ENCODE measurements at regions not wholly inside any gene's neighbourhood (a gene's known extent, or its start where the extent isn't known, plus 50 kb on each side); places are given as distances from the start of the nearest gene placed in this dataset.

DNA sequence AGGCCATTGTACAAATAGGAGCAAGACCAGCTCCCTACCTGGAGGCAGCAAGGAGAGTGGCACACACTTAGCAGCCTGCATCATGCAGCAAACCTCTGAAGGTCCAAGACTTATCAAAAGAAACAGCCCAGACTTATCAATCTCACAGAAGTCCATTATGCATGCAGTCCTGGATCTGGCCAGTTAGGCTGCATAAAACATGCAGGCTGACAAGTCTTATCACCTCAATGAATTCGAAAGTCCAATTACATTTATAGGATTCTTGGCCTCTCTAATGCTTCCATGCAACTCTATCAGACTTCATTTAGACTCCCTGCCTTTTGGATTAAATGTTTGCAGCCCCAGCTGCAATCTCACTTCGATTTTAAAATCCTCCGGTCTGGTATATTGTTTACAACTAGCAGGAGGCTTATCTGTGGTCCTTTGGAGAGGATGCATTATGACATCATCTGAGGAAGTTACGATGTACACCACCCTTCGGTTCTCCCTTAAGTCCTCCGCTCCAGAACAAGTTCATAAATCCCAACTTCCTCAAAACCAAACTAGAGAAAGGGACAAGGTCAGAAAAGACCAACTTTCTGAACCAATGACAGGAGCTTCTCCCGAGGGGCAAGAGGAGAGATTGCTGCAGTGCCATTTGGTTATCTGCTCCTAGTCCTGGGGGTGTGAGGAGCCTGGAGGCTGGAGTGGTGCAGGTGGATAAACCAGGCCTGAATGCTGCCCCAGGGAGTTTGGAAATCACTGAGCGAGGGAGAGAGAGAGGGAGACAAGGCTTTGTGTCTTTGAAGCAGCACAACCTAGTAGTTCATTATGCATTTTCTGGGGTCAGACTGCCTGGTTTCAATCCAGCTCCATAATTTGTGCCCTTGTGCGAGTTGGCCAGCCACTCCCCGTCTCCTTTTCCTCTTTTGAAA, 313.9 kb downstream of the TLE1 start:
- Histone ChIP-seq H4K20me1 (replicated peaks in 1 of 2; ENCODE audit: control insufficient read depth in 1 of 2, insufficient read depth in 2 of 2, low read length in 2 of 2) (no peaks in the 10 kb centered on the region), H3K9ac (replicated peaks in 1 of 4; ENCODE audit: extremely low read depth in 1 of 4, low read depth in 3 of 4, low read length in 3 of 4) (no peak overlapping the region), H4K5ac (ENCODE audit: insufficient read length, low read depth, low read length) (no peak overlapping the region), H3K23ac (ENCODE audit: insufficient read length) (no peak overlapping the region), H3K27me3 (replicated peaks in 1 of 4; ENCODE audit: control insufficient read depth in 3 of 4, extremely low read depth in 1 of 4, insufficient read depth in 3 of 4, low read length in 3 of 4) (no peaks in the 10 kb centered on the region; a peak in 1 of 7 replicates), H2BK20ac (ENCODE audit: low read length) (no peak overlapping the region), H2BK12ac (ENCODE audit: low read depth, low read length) (no peak overlapping the region), H3K4ac (replicated peaks; ENCODE audit: insufficient read length, low read depth, low read length) (no peak overlapping the region), H3K14ac (ENCODE audit: insufficient read length) (no peak overlapping the region), H2BK120ac (replicated peaks; ENCODE audit: low read depth, low read length) (no peak overlapping the region), H3K4me2 (ENCODE audit: insufficient read depth in 1 of 2, low read depth in 2 of 2, low read length in 2 of 2) (no peak overlapping the region), H2BK5ac (ENCODE audit: low read depth, low read length) (no peak overlapping the region), H3K27ac (ENCODE audit: low read depth, low read length) (no peak overlapping the region), H3K23me2 (ENCODE audit: low read depth, low read length) (no peaks in the 10 kb centered on the region), H2BK15ac (ENCODE audit: low read length) (no peak overlapping the region), H3K18ac (ENCODE audit: extremely low read depth, low read length) (no peak overlapping the region), H3K4me1 (replicated peaks in 1 of 4; ENCODE audit: control insufficient read depth in 3 of 4, insufficient read depth in 4 of 4, low read length in 3 of 4) (peaks cover 0 to 6% (median 5%) of the 10 kb centered on the region in 4 experiments; a peak in 3 of 7 replicates), H2AFZ (ENCODE audit: low read length) (no peak overlapping the region), H3K9me3 (ENCODE audit: insufficient read depth in 2 of 2, low read depth in 1 of 2, low read length in 1 of 2) (no peaks in the 10 kb centered on the region), H3K4me3 (ENCODE audit: extremely low read depth in 1 of 4, insufficient read depth in 2 of 4, low read depth in 3 of 4, low read length in 4 of 4) (no peak overlapping the region), H4K8ac (ENCODE audit: extremely low read depth, insufficient read depth, low read length) (no peak overlapping the region), H4K91ac (replicated peaks; ENCODE audit: insufficient read length, low read length) (no peak overlapping the region), H3K36me3 (ENCODE audit: control insufficient read depth in 2 of 4, insufficient read depth in 4 of 4, low read length in 3 of 4) (no peaks in the 10 kb centered on the region), H2AK5ac (ENCODE audit: low read depth, low read length) (no peak overlapping the region), H3K56ac (replicated peaks; ENCODE audit: insufficient read length, low read depth, low read length) (no peak overlapping the region), H3K79me2 (ENCODE audit: control insufficient read depth in 1 of 2, insufficient read depth in 2 of 2, low read length in 2 of 2) (no peaks in the 10 kb centered on the region), H3K79me1 (ENCODE audit: low read depth, low read length) (no peaks in the 10 kb centered on the region)
- no peak for DNase-seq (ENCODE audit: low read depth in 1 of 2, low spot score in 2 of 2)
- WGBS, 2 experiments (ENCODE audit: extremely low coverage in 1 of 2, insufficient coverage in 1 of 2, insufficient read length in 1 of 2, insufficient replicate concordance in 2 of 2, low coverage in 1 of 2, low lambda C conversion rate in 2 of 2, missing lambda C conversion rate in 1 of 2): 91% methylated on average over 10 of the region's 10 CpGs; no CpG with 5 or more reads in 1 of the 2 experiments
- CTCF ChIA-PET (ENCODE audit: partially characterized antibody): no interaction called here
- FAIRE-seq: no peak
- POLR2A ChIA-PET (ENCODE audit: partially characterized antibody): no interaction called here
- TF ChIP-seq RBBP5 (IDR thresholded peaks at IDR 0.05; ENCODE audit: borderline replicate concordance, low read depth, low read length) (no peak), TEAD4 (IDR thresholded peaks at IDR 0.05; ENCODE audit: low read depth, low read length) (no peak), CBX8 (IDR thresholded peaks at IDR 0.05; ENCODE audit: borderline replicate concordance, low read depth, low read length) (no peak), CREB1 (IDR thresholded peaks at IDR 0.05) (no peak), SUZ12 (IDR thresholded peaks at IDR 0.05; ENCODE audit: low read length) (no peak), GABPA (IDR thresholded peaks at IDR 0.05; ENCODE audit: borderline replicate concordance, insufficient read depth, low read length) (no peak)
